Fibroblast of peridontal ligament (primary cell): ENCODE measurements at regions not wholly inside any gene's neighbourhood (a gene's known extent, or its start where the extent isn't known, plus 50 kb on each side); places are given as distances from the start of the nearest gene placed in this dataset.
A peak's percentile ranks its signal among the peaks of the same experiment; 100 is the strongest.

Source experiments
- DNase-seq: peaks from one replicate; pipeline ENCODE4 v3.0.0-alpha.2; 2010; ENCODE audit errors: extremely low read depth

DNA sequence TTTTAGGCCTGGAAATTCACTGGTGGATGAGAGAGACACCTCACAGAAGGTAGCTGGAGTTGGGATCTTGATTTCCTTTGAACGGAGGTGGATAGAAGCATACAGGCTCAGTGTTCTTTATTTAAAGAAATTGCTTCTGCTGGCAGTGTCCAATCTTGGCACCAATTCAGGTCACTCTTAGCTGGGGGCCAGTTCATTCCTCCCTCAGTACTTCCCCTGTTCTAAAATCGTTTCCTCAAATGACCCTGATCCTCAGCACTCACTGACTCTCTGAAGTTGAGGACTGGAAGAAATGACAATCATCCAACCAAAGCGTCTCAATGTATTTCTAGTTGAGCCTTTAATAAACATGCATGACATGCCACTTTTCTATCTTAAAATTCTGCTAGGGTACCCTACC is 472.5 kb upstream of the BTBD3 start:
- DNase-seq, result no peak

DNA sequence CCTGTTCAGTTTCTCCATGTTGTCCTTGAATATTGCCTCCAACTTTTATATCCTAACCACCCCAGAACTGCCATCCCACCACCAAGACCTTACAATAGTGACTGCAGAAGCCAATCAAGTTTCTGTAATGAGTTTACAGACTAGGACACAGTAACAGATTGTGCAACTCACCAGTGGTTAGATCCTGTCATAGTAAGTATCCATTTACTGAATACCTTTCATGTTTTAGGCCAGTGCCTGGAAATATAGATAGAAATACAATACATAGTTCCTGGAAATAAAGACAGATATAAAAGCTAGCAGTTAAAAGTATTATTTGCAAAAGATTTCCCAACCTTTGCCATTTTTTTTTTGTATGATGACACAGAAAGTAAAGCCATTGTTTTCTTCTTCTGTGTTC is 471.8 kb upstream of the BTBD3 start:
- no peak for DNase-seq

DNA sequence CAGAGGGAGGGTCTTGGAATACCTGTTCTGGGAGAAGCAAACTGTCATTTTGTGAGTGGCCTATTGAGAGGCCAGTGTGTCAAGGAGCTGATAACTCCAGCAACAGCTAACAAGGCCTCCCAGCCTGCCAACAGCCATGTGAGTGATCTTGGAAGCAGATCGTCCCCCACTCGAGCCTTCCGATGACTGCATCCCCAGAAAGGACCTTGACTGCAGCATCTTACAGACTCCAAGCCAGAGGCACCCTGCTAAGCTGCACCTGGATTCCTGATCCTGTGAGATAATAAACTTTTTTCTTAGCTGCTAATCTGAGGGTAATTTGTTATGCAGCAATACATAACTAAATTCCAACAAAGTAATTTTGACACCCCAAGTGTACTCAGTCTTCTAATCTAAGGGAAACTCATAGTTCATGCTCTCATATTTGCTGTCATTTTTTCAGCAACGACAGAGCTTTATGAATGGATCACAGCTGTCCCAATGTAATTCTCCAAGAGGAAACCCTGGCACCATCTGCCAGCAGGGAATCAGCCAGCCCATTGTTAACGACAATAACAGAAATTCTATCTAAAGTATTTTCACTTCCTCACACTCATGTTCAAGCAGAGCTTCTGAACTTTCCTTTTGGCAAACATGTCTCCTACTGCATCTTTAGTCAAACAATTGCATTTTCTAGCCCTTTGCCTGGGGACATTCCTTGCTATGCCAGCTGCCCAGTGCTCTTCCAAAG is 470.2 kb upstream of the BTBD3 start:
- no peak for DNase-seq

DNA sequence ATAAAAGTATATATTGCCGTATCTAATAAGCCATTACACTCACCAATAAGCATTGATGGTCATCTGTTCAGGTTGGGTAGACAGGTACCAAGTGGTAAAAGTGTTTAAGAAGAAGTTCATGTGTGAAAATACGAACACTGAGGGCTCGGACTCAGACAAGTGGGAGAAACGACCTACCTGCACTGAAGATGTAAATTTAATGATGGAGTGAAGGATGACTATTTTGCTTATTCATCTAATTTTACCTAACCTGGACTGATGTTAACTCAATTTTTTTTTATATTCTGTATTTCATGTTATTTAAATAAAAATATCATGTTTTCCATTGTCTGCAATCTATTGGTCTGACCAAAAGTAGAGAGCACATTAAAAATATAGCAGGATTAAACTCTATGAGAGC is 469.1 kb upstream of the BTBD3 start:
- no peak for DNase-seq

DNA sequence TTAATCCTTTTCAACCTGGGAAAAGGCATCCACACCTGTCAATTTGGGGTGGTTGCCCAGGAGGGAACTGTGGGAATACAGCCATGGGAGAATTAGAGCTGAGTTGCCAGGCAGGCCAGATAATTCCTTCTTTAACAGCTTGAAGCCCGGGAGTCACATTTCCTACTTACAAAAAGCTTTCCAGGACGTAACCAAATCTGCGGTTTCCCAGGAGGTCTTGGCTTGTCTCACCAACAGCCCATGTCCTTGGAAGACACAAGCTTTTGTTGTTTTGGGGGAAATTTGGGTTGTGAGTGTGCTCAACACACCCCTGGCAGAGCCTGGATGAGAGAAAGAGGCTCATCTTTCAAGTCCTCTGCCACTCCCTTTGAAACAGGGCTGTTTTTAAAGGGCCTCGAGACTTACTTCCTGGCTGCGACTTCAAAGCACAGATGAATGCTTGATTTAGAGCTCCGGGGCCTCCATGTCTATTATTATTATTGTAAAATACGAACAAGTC is 465.9 kb upstream of the BTBD3 start:
- no peak for DNase-seq

DNA sequence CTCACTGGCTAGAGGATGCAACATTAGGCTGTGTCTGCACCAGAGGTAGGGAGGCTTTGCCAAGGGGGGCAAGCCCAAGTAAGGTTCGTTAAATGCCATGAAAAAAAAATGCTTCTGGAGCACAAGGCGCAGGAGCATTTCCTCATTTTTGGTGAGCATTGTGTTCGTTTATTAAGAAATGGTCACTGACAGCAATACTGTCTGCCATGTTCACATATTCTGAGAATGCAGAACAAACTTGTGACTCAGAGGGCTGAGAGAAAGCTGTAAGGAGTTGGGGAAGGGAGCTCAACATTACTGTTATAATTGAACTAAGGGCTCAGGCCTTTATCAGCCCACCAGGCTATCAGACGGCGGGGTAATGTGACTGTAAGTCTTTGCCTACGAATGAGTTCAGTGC is 465.4 kb upstream of the BTBD3 start:
- no peak for DNase-seq

DNA sequence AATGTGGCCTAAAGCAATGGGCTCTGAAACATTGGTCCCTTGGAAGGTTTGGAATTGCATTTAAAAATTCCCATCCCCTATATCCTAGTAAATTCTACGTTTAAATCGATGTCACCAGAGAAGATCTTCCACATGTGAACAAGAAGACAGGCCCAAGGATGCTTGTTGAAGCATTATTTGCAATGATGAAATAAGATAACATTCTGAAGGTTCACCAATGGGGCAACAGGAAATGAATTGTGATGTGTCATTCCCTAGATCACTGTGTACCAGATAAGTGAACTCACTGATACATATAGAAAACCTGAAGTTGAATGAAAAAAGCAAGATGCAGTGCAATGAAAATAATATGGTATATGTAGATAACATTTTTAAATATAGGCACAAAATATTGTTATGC is 464.3 kb upstream of the BTBD3 start:
- DNase-seq, result peak; percentile 25

DNA sequence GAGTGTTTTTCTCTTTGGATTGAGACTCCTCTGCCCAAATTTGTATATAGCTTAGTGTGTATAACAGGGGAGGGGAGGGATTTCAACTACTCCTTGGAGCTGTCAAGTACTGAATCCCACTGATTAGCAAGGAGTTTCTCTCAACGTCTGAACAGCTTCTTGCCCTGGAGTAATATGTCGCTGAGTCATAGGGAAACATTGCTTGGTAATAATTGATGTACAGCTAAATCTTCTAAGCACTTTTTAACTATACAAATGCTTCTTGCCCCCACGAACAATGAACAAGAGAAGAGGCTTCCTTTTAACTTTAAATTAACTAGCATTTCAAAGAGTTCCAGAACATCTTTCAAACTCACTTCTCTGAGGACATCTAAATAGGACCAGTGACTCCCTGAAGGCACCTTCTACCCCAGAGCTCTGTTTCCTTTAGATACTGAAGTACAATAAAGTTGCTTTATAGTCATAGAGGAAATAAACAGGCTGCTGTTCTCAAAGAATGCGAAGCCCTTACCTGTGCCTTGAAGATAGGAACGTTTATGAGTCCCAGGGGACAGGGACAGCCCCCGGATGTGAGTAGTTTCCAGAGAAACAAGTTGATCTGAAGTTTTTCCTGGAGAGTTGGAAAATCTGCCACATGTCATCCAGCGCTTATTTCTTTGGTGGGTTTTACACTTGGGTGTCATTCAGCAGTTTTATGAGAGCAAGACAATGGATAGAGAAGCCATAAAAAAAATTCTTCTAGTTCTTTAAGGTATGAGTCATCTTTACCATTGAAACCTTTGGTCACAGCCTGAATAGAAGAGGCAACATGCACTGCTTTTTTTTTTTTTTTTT is 462.5 kb upstream of the BTBD3 start:
- peak; percentile 56 for DNase-seq

DNA sequence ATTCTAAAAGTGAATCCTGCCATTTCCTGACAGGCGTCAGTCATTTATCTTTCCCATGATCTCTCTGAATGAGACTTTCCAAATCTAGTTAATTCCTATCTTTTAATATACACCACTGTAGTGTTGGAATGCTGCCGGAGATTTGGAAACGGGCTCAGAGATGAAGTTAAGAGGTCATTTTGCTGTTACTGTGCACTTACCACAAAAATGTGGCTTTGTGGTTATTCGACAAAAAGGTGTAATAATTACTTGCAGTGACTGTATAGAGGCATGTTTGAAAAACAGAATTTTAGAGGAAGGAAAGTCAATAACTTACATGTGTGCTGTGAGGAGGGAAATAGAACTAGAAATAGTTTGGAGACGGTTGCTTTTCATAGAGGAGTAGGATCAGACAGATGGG is 460.2 kb upstream of the BTBD3 start:
- DNase-seq, result no peak

DNA sequence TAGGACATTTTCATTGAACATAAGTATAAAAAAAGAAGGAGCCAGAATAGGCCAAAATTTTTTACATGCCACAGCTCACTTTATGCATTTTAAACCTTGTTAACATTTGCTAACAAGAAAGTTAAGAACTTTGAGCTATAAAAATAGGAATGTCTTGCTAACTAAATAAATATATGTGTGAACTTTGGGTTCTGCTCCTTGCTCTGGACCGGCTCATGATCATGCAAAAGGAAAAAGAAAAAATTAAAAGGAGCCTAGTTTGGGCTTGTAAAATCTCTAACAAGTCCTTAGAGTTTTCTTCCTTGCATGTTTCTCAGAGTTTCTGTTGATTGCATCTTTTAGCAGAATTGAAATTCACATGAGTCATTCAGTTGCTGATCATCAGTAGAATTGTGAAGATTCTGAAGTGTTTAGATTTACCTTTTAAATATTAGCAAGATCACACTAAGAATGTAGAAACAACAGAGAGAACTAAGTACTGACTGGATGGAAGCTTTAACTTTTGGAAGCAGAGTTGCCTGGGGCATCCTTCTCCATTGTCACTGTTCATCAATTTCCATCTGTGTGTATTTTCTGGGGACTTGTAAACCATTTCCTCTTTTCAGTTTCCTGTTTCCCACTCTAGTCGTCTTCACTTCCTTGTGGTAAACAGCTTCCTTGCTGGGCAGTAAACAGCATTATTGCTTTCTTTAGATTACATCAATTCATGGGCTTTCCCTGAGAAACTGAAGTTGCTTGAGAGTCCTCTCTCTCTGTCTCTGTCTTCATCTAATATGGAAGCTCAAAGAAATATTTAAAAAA is 458.4 kb upstream of the BTBD3 start:
- peak; percentile 35 for DNase-seq

DNA sequence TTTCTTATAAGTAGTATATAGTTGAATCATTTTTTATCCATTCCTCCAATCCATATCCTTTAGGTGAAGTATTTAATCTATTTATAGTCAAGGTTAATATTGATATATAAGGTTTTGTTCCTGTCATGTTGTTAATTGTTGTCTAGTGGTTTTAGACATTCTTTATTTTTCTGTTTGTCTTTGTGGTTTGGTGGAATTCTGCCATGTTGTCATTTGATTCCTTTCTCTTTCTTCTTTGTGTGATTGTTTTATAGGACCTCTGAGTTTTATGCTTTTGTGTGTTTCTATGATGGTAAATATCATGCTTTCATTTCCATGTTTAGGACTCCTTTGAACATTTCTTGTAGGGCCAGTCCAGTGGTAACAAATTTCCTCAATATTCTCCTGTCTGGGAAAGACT is 450.3 kb upstream of the BTBD3 start:
- DNase-seq, result no peak

DNA sequence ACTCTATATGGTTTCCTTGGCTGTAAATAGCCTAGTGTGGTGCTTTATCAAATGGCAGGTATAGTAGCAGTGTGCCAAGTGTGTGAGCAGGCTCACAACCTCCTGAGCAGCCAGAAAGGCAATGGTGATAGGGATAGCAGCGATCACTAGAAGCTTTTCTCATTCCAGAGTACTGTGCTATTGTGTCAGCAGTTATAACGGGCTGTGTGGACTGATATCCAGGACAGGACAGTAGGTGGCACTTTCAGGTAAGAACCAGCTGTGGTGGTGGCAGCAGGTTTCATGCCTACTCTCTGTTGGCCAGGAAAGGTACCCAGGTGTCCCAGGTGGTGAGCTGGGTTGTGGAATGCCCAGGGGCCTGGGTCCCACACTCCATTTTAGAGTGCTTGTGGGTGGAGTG is 448.8 kb upstream of the BTBD3 start:
- no peak for DNase-seq

DNA sequence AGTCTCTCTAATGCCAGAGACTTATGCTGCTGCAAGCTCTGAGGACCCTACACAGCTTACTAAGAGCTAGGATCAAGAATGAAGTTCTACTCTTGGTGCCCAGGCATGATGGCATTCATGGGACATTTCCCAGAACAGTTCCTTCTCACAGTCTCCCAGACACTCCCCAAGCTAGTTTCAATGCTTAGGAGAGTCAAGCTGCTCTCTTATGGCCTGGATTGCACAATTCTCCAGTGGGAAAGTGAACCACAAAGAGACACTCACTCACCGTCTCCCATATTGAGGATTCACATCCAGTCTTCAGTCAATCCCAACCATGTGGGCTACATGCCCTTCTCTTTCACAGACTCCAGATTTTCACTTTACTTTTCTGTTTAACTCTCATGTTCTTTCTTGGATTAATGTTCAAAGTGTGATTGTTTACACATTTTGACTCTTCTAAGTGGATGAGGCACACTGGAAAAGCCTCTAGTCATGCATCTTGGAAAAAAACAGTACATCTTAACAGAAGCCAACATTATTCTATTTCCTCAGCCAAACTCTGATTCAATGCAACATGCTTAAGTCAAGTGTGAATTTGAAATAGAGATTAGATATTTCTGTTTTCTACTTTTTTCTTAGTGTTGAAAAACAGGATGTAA is 447.8 kb upstream of the BTBD3 start:
- DNase-seq, result no peak

DNA sequence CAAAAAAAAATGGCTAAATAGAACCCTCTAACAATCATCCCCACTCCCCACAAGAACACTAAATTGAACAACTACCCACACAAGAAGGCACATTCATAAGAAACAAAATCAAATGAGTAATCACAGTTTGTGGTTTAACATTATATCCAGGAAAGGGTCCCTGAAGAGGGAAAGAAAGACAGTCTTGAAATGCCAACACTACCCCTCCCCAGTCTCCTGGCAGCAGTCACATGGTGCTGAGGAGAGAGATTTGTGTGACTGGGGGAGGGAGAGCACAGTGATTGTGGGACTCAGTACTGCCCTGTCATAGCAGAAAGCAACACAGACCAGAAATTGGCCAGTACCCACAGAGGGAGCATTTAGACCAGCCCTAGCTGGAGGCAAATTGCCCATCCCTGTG is 443.7 kb upstream of the BTBD3 start:
- DNase-seq, result no peak

DNA sequence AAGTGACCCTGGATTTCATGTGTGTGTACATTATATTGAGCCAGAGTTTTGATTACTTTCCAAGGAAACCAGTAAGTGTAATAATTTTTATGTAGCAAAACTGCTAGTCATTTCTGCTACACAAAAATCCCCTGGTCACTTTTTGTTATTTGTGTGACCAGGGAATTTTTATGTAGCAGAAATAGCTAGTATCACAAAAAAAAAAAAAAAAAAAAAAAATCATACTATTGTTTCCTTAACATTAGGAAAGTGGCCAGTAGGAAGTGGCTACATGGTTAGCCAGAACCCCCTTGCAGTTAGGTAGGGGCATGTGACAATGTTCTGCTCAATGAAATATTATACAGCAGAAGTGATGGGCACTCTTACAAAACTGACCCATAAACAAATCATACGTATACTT is 434.0 kb upstream of the BTBD3 start:
- DNase-seq, result no peak

DNA sequence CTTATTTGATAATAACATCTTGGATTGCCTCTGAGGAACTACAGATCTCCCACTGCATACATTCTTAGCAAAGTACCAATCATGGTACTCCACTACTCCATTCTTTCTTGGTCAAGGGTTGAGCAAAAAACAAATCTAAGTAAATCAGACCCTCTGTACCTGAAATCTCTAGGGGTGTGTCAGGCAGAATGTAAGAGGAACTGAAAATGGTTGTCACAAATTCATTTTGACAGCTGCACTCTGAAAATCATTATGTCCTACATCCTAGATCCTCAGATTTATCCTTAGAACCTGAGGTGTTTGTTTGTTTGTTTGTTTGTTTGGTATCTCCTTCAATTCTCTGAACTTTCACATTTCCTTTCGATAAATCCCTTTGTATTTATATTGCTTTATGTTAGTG is 433.2 kb upstream of the BTBD3 start:
- no peak for DNase-seq

DNA sequence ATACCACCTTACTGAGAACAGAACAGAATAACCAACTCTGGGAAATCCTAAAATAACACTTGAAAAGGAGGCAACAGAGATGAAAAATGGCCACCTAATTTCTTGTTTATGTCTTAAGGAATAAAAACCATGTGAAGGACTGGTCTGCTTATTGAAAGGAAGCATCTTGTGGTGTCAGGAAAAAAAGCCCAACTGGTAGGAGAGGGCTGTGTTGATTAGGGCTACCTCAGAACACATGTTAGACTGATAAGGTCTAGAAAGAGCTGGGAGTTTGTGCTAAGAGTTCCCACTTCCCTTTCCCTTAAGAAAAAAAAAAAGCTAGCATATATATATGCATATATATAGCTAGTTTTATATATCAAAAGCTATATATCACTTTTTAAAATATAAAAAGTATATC is 425.3 kb upstream of the BTBD3 start:
- no peak for DNase-seq

DNA sequence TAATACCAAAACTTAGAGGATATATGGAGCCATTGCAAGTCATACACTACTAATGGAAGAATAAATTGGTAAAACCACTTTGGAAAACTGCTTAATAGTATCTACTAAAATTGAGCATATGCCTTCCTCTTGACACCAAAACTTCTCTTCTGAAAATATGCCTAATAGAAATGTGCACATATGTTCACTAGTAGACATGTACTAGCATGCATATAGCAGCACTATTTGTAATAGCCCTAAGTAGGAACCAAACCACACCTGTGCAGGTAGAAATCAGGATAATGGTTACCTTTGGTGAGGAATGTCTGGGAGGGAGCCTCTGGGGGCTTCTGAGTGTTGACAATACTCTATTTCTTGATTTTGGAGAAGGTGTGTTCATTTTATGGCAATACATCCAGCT is 424.8 kb upstream of the BTBD3 start:
- no peak for DNase-seq

DNA sequence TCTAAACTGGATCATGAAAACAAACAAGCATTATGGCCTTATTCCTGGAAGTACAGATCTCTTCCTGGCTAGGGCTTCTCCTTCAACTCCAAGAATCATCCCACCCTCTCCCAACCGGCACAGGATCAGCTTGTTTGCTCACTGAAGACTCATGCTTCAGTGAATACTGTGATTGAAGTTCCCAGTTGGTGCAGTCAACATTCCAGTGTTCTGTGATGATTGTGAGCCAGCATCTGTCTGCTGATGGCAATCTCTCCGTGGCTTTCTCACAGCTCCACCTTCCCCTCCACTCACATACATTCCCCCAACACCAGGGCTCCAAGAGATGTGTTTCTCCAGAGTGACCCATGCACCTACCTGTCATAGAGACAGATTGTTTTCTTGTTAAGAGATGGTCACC is 421.3 kb upstream of the BTBD3 start:
- no peak for DNase-seq

DNA sequence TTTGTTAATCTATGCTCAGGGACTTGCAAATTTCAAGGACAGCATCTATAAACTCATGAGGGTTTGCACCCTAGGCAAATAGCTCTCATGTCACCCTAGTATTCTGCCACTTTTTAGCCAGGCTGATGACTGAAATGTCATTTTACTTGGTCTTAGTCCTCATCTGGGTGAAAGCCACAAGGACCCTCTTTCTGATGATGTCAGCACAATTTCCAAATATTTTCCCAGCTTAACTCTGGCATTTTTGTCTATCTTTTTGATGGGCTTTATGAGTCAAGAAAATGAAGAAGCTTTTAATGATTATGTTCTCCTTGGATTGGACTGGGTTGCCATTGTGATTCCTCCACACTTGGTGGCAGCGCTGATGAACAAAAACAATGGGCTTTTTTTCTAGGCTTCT is 420.1 kb upstream of the BTBD3 start:
- DNase-seq, result no peak

DNA sequence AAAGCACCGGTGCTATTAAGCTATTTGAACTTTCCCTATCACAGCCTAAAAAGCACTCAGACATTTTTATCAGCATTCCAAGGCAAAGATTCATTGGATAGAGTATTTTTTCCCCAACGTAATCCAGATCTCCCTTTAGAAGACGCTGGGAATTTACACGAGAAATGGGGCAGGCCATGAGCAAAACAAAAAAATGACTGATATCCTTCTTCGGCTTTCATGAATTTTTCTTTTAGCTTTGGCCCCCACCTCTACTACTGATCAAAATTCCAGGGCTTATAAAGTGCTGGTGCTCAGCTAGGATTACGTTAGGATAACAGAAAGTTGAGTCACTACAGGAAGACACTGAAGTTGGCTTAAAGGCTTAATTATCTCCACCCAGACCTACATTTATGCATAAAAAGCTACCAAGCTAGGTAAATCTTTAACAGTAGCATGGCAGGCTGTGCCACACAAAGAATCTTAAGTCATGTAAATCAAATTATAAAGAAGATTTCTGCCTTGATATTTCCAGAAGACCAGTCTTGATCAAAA is 418.5 kb upstream of the BTBD3 start:
- DNase-seq, result no peak

DNA sequence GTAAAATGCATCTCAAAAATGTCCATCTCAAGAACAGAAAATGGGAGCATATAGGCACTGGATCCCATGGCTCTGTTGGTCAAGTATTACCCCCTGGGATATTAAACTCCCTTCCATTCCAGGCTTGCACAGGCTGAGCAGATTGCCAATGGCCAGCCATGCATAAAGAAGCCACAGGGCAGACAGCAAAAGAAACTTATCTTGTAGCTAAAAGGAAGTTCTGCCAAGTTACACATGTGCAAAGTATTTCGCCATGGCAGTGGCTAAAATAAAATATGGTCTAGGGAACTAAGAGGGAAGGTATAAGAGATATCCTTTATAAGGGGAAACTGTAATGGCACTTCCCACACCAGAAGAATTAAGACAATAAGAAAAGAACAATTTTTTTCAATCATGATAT is 415.6 kb upstream of the BTBD3 start:
- DNase-seq, result no peak
